ENCODE measurements at regions not wholly inside any gene's neighbourhood (a gene's known extent, or its start where the extent isn't known, plus 50 kb on each side); places are given as distances from the start of the nearest gene placed in this dataset.

GRCh38 chr1:220341126-220341525 lies 68.9 kb upstream of the RAB3GAP2 start:
- intact Hi-C loops (cut with DNase I): no loop called here
- no peak for TF ChIP-seq CTCF (IDR thresholded peaks at IDR 0.05)
- H3K4me3 ChIP-seq: no peak overlapping the region

GRCh38 chr1:220339581-220339980 lies 67.3 kb upstream of the RAB3GAP2 start:
- no peak for DNase-seq (ENCODE audit: low spot score in 2 of 2)
- Histone ChIP-seq H3K27ac (no peak overlapping the region), H3K27me3 (no peaks in the 10 kb centered on the region), H3K4me1 (no peaks in the 10 kb centered on the region), H3K9me3 (no peaks in the 10 kb centered on the region), H3K4me3 (no peak overlapping the region), H3K36me3 (no peaks in the 10 kb centered on the region)
- intact Hi-C loops (cut with DNase I): no loop called here
- no peak for TF ChIP-seq CTCF (IDR thresholded peaks at IDR 0.05)

More at GRCh38 chr1:220341126-220341525, 68.9 kb upstream of the RAB3GAP2 start:
- Histone ChIP-seq H3K27ac (no peak overlapping the region), H3K9me3 (no peaks in the 10 kb centered on the region), H3K27me3 (no peaks in the 10 kb centered on the region), H3K36me3 (no peaks in the 10 kb centered on the region), H3K4me1 (no peaks in the 10 kb centered on the region)
- no peak for DNase-seq (ENCODE audit: low spot score in 2 of 2)

GRCh38 chr1:220338759-220339158 lies 66.5 kb upstream of the RAB3GAP2 start:
- H3K27me3 ChIP-seq: no peaks in the 10 kb centered on the region
- no peak for DNase-seq (ENCODE audit: low spot score in 2 of 2)
- no peak overlapping the region for H3K4me3 ChIP-seq
- H3K4me1 ChIP-seq: no peaks in the 10 kb centered on the region
- H3K9me3 ChIP-seq: no peaks in the 10 kb centered on the region
- no peak for TF ChIP-seq CTCF (IDR thresholded peaks at IDR 0.05)
- intact Hi-C loops (cut with DNase I): no loop called here
- H3K36me3 ChIP-seq: no peaks in the 10 kb centered on the region
- H3K27ac ChIP-seq: no peak overlapping the region

GRCh38 chr1:220336391-220337031 lies 64.3 kb upstream of the RAB3GAP2 start:
- no peak overlapping the region for H3K27ac ChIP-seq
- no peak overlapping the region for H3K4me3 ChIP-seq
- no peaks in the 10 kb centered on the region for H3K36me3 ChIP-seq
- TF ChIP-seq CTCF (IDR thresholded peaks at IDR 0.05): no peak
- no peaks in the 10 kb centered on the region for H3K27me3 ChIP-seq
- H3K9me3 ChIP-seq: no peaks in the 10 kb centered on the region
- intact Hi-C loops (cut with DNase I): no loop called here
- H3K4me1 ChIP-seq: no peaks in the 10 kb centered on the region
- no peak for DNase-seq (ENCODE audit: low spot score in 2 of 2)

- DNase-seq (ENCODE audit: low spot score in 2 of 2): no peak
- no peaks in the 10 kb centered on the region for H3K27me3 ChIP-seq
- TF ChIP-seq CTCF (IDR thresholded peaks at IDR 0.05): no peak
- H3K4me1 ChIP-seq: no peaks in the 10 kb centered on the region
- H3K36me3 ChIP-seq: no peaks in the 10 kb centered on the region
- intact Hi-C loops (cut with DNase I): no loop called here
- no peaks in the 10 kb centered on the region for H3K9me3 ChIP-seq
- H3K4me3 ChIP-seq: no peak overlapping the region
- no peak overlapping the region for H3K27ac ChIP-seq
These were observed 63.4 kb upstream of the RAB3GAP2 start for GRCh38 chr1:220335668-220336067.

- no peak overlapping the region for H3K27ac ChIP-seq
- no peak for TF ChIP-seq CTCF (IDR thresholded peaks at IDR 0.05)
- no peaks in the 10 kb centered on the region for H3K9me3 ChIP-seq
- H3K4me3 ChIP-seq: no peak overlapping the region
- no peak for DNase-seq (ENCODE audit: low spot score in 2 of 2)
- no peaks in the 10 kb centered on the region for H3K27me3 ChIP-seq
- H3K4me1 ChIP-seq: no peaks in the 10 kb centered on the region
- H3K36me3 ChIP-seq: no peaks in the 10 kb centered on the region
- intact Hi-C loops (cut with DNase I): no loop called here
These were observed 59.1 kb upstream of the RAB3GAP2 start for GRCh38 chr1:220331318-220331717.
